HCT116 (cell line): ENCODE measurements at regions not wholly inside any gene's neighbourhood (a gene's known extent, or its start where the extent isn't known, plus 50 kb on each side); places are given as distances from the start of the nearest gene placed in this dataset.

Experiments used
- ATAC-seq: fragments of 200-7000 bp; cut with Tn5 transposase; 2 replicates; pipeline ENCODE4 v1.9.1; 2020; ENCODE audit warnings: mild to moderate bottlenecking, moderate library complexity
- BruUV-seq: library from RNA; stranded (reverse); fragments of 400-500 nt; replicated peaks from 2 replicates; lab custom pipeline; 2021; lab: Mats Ljungman, UMichigan
- CTCF ChIA-PET: fragments of 300-600 bp; sonication (Branson Sonifier 250); formaldehyde crosslinking; loops from one replicate; lab custom pipeline; 2021; ENCODE audit warnings: antibody characterized with exemption; lab: Charles Lee
- POLR2A ChIA-PET: fragments of 300-600, 350-600 bp; sonication (Branson Sonifier 250); formaldehyde crosslinking; loops from one replicate; lab custom pipeline; 2021; ENCODE audit warnings: antibody characterized with exemption; lab: Charles Lee
- RAD21 ChIA-PET, 2 experiments: fragments of 300-600 bp; sonication (Branson Sonifier 250); formaldehyde crosslinking; loops; one replicate each; lab custom pipeline; 2023; ENCODE audit warnings: low total read pairs in 2 of 2; ENCODE audit not compliant: uncharacterized antibody in 2 of 2, unreplicated experiment in 2 of 2, low non-redundant PET in 1 of 2; lab: Charles Lee
- DNase-seq: peaks from one replicate; pipeline ENCODE4 v3.0.0-alpha.2; 2010; ENCODE audit warnings: low read depth, low spot score
- H2AFZ ChIP-seq: fragments of 200-600 bp; shearing (Covaris generic), sonication (generic); 2 replicates; pipeline ENCODE4 v1.6.1; 2017; ENCODE audit warnings: low read depth, mixed run types, mixed read lengths, antibody characterized with exemption, low read length; ENCODE audit not compliant: poor library complexity, severe bottlenecking
- H3K27ac ChIP-seq: 2 replicates; pipeline ENCODE4 v1.5.1; 2012; ENCODE audit warnings: low read depth, low read length
- H3K27me3 ChIP-seq: fragments of 200-600 bp; sonication (generic); 2 replicates; pipeline ENCODE4 v1.6.1; 2016; ENCODE audit warnings: mixed run types, low read length, mixed read lengths; ENCODE audit not compliant: insufficient read depth
- H3K36me3 ChIP-seq, 2 experiments: fragments of 200-500 bp in 1 of 2; fragments of 200-600 bp in 1 of 2; sonication (Bioruptor generic) in 1 of 2; sonication (generic) in 1 of 2; 2 replicates each; pipeline versions ENCODE4 v1.5.1 to v1.6.1; 2014 to 2016; ENCODE audit warnings: low read length in 2 of 2, inconsistent platforms in 1 of 2, mixed read lengths in 1 of 2, mixed run types in 1 of 2; ENCODE audit not compliant: insufficient read depth in 2 of 2, control insufficient read depth in 1 of 2
- H3K4me1 ChIP-seq, 2 experiments: fragments of 200-600 bp in 1 of 2; sonication (generic) in 1 of 2; 2 replicates each; pipeline versions ENCODE4 v1.5.1 to v1.6.1; 2012 to 2017; ENCODE audit warnings: low read length in 2 of 2, inconsistent platforms in 1 of 2, mild to moderate bottlenecking in 1 of 2, mixed read lengths in 1 of 2, mixed run types in 1 of 2, moderate library complexity in 1 of 2; ENCODE audit not compliant: insufficient read depth in 2 of 2, control insufficient read depth in 1 of 2
- H3K4me2 ChIP-seq: fragments of 200-600 bp; sonication (generic); 2 replicates; pipeline ENCODE4 v1.6.1; 2017; ENCODE audit warnings: mixed run types, low read length, mixed read lengths
- H3K4me3 ChIP-seq, 2 experiments: fragments of 200-600 bp in 1 of 2; sonication (generic) in 1 of 2; replicated peaks in 1 of 2; 2 replicates each; pipeline ENCODE4 v1.5.1; 2011 to 2016; ENCODE audit warnings: low read length in 2 of 2, control low read depth in 1 of 2, low read depth in 1 of 2, mild to moderate bottlenecking in 1 of 2, mixed read lengths in 1 of 2, mixed run types in 1 of 2
- H3K79me2 ChIP-seq: fragments of 200-600 bp; sonication (generic); 2 replicates; pipeline ENCODE4 v1.6.1; 2017; ENCODE audit warnings: mild to moderate bottlenecking, mixed run types, low read length, moderate library complexity, mixed read lengths; ENCODE audit not compliant: insufficient read depth
- H3K9ac ChIP-seq: fragments of 200-600 bp; sonication (generic); 2 replicates; pipeline ENCODE4 v1.6.1; 2016; ENCODE audit warnings: low read length, mixed read lengths
- H3K9me2 ChIP-seq: fragments of 200-600 bp; sonication (generic), shearing (Covaris generic); 2 replicates; pipeline ENCODE4 v1.6.1; 2017; ENCODE audit warnings: mixed run types, mild to moderate bottlenecking, moderate library complexity; ENCODE audit not compliant: insufficient read depth
- H3K9me3 ChIP-seq, 2 experiments: fragments of 200-500 bp in 1 of 2; fragments of 200-600 bp in 1 of 2; sonication (Bioruptor generic) in 1 of 2; sonication (generic) in 1 of 2; 2 replicates each; pipeline ENCODE4 v1.6.1; 2014 to 2017; ENCODE audit warnings: low read length in 2 of 2, mixed read lengths in 2 of 2, inconsistent platforms in 1 of 2, low read depth in 1 of 2, mild to moderate bottlenecking in 1 of 2, mixed run types in 1 of 2, moderate library complexity in 1 of 2; ENCODE audit not compliant: control insufficient read depth in 1 of 2, insufficient read depth in 1 of 2
- H4K20me1 ChIP-seq: fragments of 200-600 bp; sonication (generic), shearing (Covaris generic); 2 replicates; pipeline ENCODE4 v1.6.1; 2017; ENCODE audit warnings: mixed run types, mild to moderate bottlenecking, moderate library complexity; ENCODE audit not compliant: insufficient read depth
- ATF3 ChIP-seq: IDR thresholded peaks from 2 replicates; pipeline ENCODE4 v1.6.1; 2012
- CEBPB ChIP-seq: IDR thresholded peaks from 2 replicates; pipeline ENCODE4 v1.6.1; 2012; ENCODE audit warnings: low read depth
- EZH2phosphoT487 ChIP-seq: fragments of 200-600 bp; IDR thresholded peaks from 2 replicates; pipeline ENCODE4 v1.6.1; 2018; ENCODE audit warnings: antibody characterized with exemption, borderline replicate concordance
- JUND ChIP-seq: IDR thresholded peaks from 2 replicates; pipeline ENCODE4 v1.6.1; 2012
- RAD21 ChIP-seq: IDR thresholded peaks from 2 replicates; pipeline ENCODE4 v1.6.1; 2012; ENCODE audit warnings: low read depth, mild to moderate bottlenecking
- SP1 ChIP-seq: IDR thresholded peaks from 2 replicates; pipeline ENCODE4 v1.6.1; 2012; ENCODE audit warnings: low read depth
- TCF7L2 ChIP-seq: IDR thresholded peaks from 2 replicates; pipeline ENCODE4 v1.7.0; 2011; ENCODE audit warnings: borderline replicate concordance, inconsistent platforms; ENCODE audit not compliant: insufficient read depth, insufficient read length; ENCODE audit errors: extremely low read depth
- YY1 ChIP-seq: IDR thresholded peaks from 2 replicates; pipeline ENCODE4 v1.6.1; 2011; ENCODE audit warnings: low read length, low read depth, moderate library complexity, mild to moderate bottlenecking; ENCODE audit not compliant: insufficient replicate concordance; ENCODE audit errors: extremely low read depth
- ZNF274 ChIP-seq: fragments of 200-500 bp; sonication (Bioruptor generic); IDR thresholded peaks from 2 replicates; pipeline ENCODE4 v1.6.1; 2014; ENCODE audit warnings: mild to moderate bottlenecking, low read depth, low read length, inconsistent platforms
- intact Hi-C: fragments of 100-400 bp; cut with micrococcal nuclease; formaldehyde crosslinking; loops from 2 replicates; pipeline ENCODE4 v1.10.0; 2022
- TF ChIP-seq, protein P1 (sequence below): IDR thresholded peaks from 2 replicates; pipeline ENCODE4 v1.6.1; 2012
- TF ChIP-seq, protein P2 (sequence below): IDR thresholded peaks from 2 replicates; pipeline ENCODE4 v1.6.1; 2012; ENCODE audit warnings: low read depth
- TF ChIP-seq, protein P3 (sequence below): IDR thresholded peaks from 2 replicates; pipeline ENCODE4 v1.6.1; 2011; ENCODE audit warnings: mild to moderate bottlenecking, low read length, moderate library complexity; ENCODE audit not compliant: insufficient replicate concordance; ENCODE audit errors: extremely low read depth

- Histone ChIP-seq H3K27ac (no peak overlapping the region), H3K9me2 (no peaks in the 10 kb centered on the region), H3K4me1 (peaks cover 0 to 9% of the 10 kb centered on the region in 2 experiments; a peak in 1 of 4 replicates), H3K27me3 (no peaks in the 10 kb centered on the region), H3K4me3 (no peak overlapping the region), H3K79me2 (no peaks in the 10 kb centered on the region), H2AFZ (peak overlapping the region; percentile 73), H3K9me3 (no peaks in the 10 kb centered on the region), H3K4me2 (peak overlapping the region; percentile 14; the same call in 1 of the 2 replicates), H3K36me3 (no peaks in the 10 kb centered on the region), H4K20me1 (no peaks in the 10 kb centered on the region), H3K9ac (no peak overlapping the region)
- ChIA-PET RAD21 (no interaction called here), CTCF (no interaction called here), POLR2A (interaction anchor here (0.9 to 1.1 kb wide), 2 partner anchors 61 kb away, joined by 3 to 5 read pairs; partner anchors contain the start of gene METAP2)
- TF ChIP-seq YY1 = no peak
- no peak for TF ChIP-seq RAD21
- TF ChIP-seq CEBPB = no peak
- no peak for TF ChIP-seq EZH2phosphoT487
- TF ChIP-seq ZNF274 = no peak
- TF ChIP-seq, protein P1, sequence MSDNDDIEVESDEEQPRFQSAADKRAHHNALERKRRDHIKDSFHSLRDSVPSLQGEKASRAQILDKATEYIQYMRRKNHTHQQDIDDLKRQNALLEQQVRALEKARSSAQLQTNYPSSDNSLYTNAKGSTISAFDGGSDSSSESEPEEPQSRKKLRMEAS = no peak
- TF ChIP-seq, protein P2, sequence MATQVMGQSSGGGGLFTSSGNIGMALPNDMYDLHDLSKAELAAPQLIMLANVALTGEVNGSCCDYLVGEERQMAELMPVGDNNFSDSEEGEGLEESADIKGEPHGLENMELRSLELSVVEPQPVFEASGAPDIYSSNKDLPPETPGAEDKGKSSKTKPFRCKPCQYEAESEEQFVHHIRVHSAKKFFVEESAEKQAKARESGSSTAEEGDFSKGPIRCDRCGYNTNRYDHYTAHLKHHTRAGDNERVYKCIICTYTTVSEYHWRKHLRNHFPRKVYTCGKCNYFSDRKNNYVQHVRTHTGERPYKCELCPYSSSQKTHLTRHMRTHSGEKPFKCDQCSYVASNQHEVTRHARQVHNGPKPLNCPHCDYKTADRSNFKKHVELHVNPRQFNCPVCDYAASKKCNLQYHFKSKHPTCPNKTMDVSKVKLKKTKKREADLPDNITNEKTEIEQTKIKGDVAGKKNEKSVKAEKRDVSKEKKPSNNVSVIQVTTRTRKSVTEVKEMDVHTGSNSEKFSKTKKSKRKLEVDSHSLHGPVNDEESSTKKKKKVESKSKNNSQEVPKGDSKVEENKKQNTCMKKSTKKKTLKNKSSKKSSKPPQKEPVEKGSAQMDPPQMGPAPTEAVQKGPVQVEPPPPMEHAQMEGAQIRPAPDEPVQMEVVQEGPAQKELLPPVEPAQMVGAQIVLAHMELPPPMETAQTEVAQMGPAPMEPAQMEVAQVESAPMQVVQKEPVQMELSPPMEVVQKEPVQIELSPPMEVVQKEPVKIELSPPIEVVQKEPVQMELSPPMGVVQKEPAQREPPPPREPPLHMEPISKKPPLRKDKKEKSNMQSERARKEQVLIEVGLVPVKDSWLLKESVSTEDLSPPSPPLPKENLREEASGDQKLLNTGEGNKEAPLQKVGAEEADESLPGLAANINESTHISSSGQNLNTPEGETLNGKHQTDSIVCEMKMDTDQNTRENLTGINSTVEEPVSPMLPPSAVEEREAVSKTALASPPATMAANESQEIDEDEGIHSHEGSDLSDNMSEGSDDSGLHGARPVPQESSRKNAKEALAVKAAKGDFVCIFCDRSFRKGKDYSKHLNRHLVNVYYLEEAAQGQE = no peak
- no peak for TF ChIP-seq SP1
- TF ChIP-seq ATF3 = no peak
- no peak for TF ChIP-seq JUND
- no peak for TF ChIP-seq TCF7L2
- TF ChIP-seq, protein P3, sequence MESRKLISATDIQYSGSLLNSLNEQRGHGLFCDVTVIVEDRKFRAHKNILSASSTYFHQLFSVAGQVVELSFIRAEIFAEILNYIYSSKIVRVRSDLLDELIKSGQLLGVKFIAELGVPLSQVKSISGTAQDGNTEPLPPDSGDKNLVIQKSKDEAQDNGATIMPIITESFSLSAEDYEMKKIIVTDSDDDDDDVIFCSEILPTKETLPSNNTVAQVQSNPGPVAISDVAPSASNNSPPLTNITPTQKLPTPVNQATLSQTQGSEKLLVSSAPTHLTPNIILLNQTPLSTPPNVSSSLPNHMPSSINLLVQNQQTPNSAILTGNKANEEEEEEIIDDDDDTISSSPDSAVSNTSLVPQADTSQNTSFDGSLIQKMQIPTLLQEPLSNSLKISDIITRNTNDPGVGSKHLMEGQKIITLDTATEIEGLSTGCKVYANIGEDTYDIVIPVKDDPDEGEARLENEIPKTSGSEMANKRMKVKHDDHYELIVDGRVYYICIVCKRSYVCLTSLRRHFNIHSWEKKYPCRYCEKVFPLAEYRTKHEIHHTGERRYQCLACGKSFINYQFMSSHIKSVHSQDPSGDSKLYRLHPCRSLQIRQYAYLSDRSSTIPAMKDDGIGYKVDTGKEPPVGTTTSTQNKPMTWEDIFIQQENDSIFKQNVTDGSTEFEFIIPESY = no peak
- peak; percentile 44; the same call in 1 of the 2 replicates for ATAC-seq
- intact Hi-C loops = no loop called here
- DNase-seq = peak; percentile 23
- BruUV-seq = no TSS peak
Measured at GRCh38 chr12:95412482-95413311, 61.3 kb upstream of the METAP2 start.
